ENCODE measurements at regions not wholly inside any gene's neighbourhood (a gene's known extent, or its start where the extent isn't known, plus 50 kb on each side); places are given as distances from the start of the nearest gene placed in this dataset.
A peak's percentile ranks its signal among the peaks of the same experiment; 100 is the strongest.
"Not testable (repeated sequence)": the region's sequence is repeated elsewhere in the genome, so short reads cannot be mapped to it uniquely, and the experiment has no call there.

DNA sequence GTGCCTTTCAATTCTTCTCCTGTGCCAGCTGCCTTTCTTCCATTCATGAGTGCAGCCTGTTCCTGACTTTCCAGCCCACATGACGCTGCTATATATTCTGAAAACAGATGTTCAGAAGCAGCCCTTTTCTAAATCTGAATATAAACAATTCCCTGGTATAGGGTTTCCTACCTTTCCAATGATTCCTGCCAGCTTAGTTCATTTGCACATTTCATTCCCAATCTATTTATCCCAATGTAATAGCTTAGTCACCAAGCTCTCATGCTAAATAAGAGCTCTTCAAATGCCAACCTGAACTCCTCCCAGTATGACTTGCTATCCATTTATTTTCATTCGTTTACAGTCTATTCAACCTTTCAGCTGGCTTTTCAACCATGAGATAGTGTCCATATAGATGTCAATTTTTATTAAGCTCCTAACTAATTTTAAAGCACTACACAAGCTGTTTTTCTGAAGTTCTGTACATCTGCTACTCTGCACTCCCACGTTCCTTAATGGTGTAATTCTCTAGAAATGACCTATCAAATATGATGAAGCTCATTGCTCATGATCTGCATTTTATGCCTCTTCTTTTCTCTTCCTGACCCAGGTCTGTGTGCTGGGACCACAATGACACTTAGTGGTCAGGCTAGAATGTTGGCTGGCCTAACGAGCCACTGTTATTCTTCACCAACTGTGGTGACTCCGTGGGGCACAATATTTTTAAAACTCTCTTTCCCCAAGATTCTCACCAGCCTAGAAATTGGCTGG lies 605.0 kb upstream of the TBL1XR1 start:
- DNase-seq = no peak

DNA sequence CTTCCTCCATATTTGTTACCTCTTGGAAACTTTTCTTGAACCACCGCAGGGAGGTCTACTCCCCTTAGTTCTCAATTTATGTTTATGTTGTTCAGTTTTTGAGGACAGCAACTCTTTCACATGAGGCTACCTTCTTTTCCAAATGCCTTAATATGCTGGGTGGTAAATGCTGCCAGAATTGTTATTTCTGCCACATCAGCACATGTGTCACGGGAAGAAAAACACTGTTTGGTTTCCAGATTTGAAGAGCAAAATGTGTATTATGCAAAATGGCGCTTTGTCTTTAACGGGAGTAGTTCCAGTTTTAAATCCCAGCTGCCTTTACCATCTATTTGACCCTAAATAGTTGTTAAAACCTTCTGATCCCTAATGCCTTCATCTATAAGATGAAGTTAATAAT lies 606.2 kb upstream of the TBL1XR1 start:
- no peak for DNase-seq

DNA sequence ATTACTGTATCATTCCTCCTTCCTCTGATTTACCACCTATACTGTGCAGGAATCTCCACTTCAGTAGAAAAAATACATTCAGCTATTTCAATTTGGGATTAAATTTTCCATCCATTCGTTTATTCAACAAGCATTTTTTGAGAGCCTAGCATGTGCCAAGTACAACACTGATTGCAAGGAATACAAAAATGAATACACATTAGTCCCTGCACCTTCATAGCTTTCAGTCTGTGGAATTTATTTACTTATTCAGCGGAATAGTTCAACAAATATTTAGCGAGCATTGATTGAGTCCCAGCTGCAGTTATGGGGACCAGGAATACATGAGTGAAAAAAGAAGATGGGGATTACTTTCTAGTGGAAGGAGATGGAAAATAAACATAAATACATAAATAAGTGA lies 606.8 kb upstream of the TBL1XR1 start:
- no peak for DNase-seq

DNA sequence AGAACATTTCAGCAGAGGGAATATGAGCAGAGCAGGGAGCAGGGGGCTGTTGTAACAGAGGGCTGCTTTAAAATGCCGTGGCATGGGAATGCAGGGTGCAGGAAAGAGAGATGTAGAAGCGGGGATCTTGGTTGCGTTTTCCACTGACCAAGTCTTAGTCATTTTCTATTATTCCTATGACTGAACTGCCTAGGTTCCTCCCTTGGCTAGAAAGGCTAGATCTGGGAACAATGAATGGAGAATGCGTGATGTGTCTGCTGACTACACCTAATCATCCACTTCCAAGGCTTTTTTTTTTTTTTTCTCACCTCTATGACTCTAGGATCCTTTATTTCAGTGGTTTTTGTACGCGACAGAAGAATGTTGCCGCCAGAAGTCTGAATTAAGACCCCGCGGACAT lies 607.4 kb upstream of the TBL1XR1 start:
- no peak for DNase-seq

DNA sequence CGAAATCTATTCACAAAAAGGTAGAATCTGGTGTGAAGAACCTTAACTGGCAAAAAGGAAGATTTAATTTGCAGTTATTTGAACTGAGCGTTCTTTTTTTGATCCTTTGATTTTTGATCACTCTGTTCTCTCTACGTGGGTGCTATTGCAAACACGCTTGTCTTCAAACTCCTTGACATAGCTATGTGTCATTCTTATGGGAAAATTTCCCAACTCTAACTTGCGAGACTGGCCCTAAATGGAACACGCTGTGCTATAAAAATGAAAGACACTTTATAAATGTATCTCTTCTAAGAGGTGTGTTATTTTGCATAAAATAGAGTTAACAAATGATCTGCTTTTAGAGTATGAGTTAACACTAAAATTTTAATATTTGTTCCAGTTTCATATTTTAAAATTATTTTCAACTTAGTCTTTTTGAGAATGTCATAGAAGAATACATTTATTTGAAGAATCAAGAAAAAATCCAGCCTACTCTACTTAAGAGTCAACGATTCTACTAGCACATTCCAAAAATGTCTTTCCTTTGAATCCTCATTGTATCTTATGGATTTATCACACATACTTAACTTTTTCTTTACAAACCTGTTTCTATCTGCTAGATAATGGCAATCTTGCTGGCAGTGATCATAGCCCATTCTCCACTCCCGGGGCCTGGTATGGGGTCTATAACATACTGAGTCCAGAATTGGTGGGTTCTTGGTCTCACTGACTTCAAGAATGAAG lies 610.0 kb upstream of the TBL1XR1 start:
- DNase-seq = no peak

DNA sequence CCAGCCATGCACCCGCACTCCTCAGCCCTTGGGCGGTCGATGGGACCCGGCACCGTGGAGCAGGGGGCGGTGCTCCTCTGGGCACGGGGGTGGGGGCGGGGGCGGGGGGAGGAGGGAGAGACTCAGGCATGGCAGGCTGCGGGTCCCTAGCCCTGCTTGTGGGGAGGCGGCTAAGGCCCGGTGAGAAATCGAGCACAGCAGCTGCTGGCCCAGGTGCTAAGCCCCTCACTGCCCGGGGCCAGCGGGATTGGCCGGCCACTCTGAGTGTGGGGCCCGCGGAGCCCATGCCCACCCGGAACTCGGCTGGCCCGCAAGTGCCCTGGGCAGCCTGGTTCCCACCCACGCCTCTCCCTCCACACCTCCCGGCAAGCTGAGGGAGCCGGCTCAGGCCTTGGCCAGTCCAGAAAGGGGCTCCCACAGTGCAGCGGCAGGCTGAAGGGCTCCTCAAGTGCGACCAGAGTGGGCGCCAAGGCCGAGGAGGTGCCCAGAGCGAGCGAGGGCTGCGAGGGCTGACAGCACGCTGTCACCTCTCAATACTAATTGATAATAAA lies 611.7 kb upstream of the TBL1XR1 start:
- not testable (repeated sequence) for DNase-seq

DNA sequence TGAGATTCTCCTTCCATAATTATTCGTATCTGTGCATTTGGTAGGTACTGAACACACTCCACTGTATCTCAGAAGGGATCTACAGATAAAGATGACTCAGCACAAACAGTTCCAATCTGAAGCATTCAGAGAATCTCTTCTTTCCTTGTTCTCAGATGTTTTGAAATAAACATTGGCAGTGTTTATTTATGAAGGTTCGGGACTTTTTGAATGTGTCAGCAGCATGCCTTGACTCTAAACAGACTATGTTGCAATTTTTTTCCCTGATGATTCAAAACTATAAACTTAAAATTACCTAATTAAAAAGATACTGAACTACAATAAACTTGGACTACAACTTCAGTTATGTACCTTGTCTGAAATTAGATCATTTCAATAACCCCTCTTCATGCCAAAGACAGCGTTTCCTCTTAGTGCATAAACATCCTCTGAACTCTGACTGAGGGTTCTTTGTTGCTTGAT lies 612.9 kb upstream of the TBL1XR1 start:
- DNase-seq = peak in 1 of 2 donors; percentile 19

DNA sequence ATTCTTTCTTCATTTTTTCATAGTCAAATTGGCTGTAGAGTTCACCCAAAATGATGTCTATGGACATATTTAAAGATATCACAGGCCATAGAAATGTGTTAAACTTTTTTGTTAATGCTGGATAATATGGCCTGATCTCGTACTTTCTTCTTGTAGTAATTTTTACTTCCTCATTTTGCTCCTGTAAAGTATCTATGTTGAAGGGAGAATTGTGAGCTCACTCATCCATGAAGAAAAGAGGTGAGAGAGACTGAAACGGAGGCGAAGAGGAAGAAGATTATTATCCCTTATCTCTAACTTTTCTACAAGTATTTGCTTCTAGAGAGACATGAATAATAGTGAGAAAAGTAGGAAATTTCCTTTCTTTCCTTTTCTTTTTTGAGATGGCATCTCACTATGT lies 613.8 kb upstream of the TBL1XR1 start:
- DNase-seq = peak in 1 of 2 donors; percentile 7

DNA sequence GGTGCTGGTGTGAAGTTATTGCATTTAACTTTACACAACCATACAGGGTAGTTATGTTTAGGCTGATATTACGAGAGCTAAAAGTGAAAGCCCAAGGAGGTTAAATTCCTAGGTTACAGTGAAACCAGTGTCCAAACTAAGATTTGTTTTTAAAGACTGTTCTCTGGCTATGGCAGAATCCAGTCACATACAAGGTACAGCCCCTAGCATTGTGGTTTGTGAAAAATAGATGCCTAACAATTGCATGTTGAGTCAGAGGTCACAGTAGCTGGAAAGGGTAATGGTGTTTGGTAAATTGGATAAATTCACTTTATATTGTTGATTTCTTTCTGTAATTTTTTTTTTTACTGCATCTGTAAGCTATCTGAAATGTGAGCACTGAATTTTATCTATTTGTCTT lies 614.6 kb upstream of the TBL1XR1 start:
- no peak for DNase-seq

DNA sequence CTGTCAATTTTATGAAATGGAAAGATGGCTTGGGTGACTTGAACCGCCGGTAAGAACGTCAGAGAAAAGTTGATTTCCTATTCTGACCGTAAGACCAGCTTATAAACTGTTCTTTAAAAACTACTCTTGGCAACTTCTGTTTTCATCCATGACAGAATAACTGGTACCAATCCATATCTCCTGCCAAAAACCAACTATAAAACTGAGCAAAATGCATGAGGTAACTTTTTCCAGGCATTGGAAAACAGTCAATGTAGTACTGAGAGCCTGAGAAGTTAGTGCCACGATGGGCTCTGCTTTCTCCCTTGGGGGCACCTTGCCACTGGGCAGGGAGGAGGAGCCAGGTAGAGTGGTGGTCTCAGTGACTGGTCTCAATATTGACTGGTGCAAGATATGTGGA lies 615.2 kb upstream of the TBL1XR1 start:
- DNase-seq = no peak

DNA sequence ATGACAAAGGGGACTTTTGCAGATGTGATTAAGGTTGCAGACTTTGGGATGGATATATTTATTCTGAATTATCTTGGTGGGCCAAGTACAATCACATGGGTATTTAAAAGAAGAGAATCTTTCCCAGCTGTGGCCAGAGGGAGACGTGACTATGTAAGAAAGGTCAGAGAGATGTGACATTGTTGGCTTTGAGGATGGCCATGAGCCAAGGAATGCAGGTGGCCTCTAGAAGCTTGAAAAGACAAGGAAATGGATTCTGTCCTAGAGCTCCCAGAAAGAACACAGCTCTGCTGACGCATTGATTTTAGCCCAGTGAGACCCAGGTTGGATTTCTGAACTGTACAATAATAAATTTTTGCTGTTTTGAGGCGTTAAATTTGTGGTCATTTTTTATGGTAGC lies 616.0 kb upstream of the TBL1XR1 start:
- no peak for DNase-seq

DNA sequence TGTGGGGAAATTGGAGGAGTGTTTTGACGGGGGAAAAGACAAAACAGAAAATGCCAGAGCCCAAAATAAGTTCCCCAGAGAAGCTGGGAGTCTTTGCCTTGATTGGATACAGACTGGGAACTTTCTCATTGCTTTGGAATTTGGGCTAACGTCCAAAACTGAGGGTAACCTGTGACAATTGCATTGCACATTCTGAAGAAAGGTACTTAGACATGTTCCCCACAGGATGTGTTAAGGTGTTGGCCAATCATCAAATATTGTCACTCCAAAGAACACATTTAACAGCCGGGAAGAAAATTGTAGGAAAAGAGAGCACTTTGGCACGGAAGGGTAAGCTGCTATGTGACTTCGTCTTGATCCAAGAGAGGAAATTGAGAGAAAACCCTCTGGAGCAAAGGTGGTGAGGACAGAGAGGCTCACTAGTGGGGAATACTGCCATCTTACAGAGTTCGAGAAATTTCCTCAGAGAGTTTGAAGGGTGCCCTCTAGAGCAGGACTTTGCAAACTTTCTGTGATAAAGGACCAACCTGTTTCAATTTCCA lies 619.5 kb upstream of the TBL1XR1 start:
- no peak for DNase-seq

DNA sequence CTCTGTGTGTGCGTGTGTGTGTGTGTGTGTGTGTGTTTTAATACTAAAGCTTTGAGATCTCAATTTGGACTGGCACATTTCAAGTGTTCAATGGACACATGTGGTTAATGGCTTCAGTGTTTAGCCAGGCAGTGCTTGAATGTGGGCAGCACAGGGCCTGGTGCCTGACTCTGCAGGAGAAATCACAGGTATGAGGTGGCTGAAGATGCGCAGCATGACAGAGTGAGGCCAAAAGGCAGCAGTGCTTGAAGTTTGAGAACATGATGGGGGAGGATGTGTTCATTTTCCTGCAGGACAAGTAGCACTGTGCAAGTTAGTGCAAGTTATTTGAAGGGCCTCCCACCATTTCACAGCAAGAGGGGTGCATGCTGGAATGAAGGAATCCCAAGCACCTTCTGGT lies 620.5 kb upstream of the TBL1XR1 start:
- no peak for DNase-seq

DNA sequence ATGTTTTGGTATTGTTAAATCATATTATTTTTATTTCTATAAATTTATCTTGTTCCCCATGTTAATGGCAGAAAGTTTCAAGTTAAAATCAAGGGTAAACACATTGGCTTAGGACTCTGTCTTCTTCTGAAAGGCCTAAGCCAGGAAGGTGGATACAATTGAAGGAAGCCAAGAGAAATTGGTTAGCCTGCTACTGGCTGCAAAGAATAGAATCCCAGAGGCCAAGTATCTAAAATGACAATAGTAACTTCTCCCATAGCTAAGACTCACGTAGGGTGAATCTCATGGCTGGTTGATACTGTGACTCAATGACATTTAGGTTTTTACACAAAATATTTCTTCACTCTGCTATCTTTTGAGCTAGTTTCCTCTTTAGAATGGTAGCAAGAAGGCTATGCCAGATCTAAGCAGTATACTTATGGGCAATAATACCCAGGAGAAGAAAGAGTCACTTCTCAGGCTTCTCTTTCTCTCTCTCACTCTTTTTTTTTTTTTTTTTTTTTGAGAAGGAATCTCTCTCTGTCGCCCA lies 621.5 kb upstream of the TBL1XR1 start:
- DNase-seq = peak in 1 of 2 donors; percentile 6

DNA sequence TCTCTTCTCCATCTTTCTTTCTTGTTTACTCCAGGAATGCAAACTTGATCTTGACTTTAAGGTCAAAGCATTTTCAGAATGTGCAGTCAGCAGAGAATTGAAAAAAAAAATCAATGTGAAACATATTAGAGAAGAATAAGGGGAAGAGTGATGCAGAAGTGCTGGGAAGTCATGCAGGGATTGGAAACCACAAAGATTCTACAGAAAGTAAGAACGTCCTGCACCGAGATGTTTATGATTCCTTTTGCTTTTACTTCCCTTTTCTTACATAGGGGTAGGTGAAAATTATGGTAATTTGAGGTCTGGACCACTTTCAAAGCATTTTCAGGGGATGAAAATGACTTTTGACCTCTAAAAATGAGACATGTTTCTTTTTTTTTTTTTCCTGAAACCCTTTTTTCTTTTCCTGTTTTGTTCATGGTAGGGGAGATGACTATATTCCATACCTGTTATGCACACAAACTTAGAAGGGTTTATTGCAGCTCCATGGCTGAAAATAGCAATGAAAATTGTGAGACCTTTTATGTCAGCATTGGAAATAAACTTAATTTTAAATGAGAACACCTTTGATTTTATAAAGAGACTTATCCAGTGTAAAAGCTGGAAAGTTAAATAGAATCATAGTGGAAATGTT lies 623.5 kb upstream of the TBL1XR1 start:
- peak; percentile 28 to 55 for DNase-seq

DNA sequence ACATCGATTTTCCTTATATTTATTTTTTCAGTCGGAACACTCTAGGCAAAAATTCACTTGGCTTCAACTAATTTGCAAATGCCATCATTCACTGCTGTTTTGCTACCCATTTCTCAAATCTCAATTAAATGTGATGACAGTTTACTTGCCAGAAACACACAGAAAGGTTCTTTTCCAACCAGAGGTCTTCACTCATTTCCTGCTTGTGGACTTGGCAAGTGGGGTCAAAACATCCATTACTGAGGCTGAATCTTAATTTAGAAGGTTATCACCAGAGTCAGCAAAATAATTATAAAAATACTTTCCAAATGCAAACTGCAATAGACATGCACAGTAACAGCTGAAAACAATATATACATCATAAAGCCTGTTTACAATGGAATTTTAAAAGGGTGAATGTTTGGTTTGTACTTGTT lies 625.4 kb upstream of the TBL1XR1 start:
- no peak for DNase-seq

DNA sequence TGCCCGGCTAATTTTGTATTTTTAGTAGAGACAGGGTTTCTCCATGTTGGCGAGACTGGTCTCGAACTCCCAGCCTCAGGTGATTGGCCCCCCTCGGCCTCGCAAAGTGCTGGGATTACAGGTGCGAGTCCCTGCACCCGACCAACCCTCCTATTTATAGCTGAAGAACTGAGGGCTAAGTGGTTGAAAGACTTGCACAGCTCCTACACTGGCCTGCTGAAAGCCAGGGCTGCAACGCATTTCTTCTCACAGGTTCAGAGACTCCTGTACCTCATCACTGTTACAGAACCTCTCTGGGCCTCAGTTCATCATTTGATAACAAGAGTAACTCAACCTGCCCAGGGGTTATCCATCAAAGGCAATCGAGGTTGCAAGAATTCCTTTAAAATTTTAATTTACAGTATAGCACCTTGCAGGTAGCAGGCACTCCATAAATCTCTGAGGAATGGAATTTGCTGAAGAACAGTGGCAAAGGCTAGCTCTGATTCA lies 626.5 kb upstream of the TBL1XR1 start:
- DNase-seq = no peak

DNA sequence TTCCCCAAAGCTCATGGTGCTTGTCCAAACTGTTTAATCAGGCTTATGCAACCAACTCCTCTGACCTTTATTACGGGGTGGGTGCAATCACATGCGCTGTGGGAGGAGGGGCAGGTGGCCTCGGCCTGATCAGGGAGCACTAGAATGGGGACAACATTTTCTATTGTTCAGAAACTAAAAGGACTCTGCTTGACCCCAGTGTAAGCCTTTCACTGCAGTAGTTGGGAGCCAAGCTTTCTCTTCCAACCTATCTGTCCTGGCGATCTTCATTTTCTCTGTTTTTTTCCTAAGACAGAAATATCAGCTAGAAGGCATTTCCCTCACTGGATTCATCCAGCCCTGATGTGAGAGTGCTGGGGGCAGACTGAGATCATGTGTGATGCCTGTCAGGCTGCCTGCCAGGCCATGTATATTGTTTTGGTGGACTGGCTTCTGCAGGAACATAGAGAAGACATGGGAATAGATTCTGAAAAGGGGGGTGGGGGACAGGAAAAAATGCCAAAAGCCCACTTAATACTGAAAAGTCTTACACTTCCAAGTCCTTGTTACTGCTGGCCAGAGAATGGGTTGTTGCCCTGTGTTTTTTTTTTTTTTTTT lies 627.0 kb upstream of the TBL1XR1 start:
- peak in 1 of 2 donors; percentile 4 for DNase-seq

DNA sequence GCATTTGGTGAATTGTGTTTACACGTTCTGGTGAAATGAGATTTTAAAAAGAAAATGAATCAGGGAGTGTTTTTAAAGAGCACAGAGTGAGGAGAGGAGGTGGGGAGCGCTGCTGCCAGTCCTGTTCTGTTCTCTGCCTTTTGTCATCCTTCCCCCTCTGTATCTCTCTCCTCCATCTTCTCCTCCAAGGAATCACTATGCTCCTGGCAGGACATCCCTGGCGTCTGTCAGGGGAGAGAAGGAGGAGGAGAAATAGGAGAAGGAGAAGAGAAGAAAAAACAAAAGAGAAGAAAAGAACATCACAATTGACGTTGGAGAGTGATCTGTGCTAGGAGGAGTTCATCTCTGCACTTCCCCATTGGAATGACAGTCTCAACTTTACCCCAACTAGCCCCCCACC lies 627.6 kb upstream of the TBL1XR1 start:
- DNase-seq = no peak

DNA sequence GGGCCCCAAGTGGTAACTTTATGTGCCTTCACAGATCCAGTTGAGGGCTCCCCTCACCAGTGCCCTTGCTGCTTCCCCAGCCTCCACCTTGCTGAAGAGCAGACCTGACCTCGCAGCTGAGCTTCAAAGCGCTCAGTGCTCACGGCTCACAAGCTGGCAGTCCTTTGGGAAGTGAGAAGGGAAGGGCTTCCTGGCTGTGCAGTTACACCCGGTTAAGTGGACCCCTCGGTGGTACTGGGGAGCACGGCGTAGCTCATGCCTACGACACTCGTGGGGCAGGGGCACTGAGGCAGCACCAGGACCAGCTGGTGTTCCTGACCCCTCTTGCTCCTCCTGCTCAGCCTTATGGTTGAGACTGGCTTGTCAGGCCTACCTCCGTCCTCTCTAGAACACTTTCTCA lies 629.0 kb upstream of the TBL1XR1 start:
- no peak for DNase-seq

DNA sequence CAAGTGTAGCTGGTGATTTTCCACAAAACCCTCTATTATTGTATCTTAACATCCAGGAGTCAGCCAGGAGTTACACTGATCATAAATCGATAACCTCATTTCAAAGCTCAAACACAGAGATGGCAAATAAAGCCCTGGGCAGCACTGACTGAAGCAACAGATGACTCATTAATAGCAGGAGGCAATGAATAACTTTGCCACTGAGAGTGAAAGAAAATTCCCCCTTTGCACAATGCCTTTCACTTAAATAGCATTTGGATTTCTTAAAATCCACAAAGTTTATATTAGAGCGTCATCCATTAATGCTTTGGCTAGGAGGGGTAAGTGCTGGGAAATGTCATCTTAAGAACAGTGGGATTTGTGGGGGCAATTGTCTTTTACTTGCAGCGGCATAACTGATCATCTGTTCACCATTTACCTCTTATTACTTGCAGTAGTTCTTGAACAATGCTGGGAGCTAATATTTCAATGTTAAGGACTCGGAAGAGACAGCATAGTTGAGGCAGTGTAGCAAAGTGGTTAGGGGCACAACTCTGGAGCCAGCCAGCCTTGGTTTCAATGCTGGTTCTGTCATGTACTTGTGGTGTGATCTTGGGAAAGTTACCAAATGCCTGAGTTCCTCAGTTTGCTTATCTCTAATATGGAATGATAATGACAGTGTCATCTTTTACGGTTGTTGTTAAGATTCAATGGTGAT lies 630.4 kb upstream of the TBL1XR1 start:
- DNase-seq = peak; percentile 17 to 56

DNA sequence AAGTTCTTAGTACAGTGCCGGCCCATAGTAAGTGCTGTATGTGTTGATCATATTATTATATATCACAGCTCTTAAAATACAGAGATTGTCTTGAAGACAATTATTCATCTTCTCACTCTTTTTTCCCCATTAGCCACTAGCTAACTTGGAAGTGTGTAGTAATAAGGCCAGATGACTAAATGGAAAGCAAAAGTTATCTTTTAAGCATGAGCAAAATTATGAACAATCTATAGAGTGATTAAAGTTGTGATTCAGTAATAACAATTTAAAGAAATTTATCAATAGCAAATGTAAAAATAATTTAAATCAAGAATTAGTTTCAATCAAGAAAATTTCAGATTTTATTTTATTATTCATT lies 630.9 kb upstream of the TBL1XR1 start:
- no peak for DNase-seq

Measured in inflammatory macrophage (primary cell).